HEK293 (cell line): ENCODE measurements at regions not wholly inside any gene's neighbourhood (a gene's known extent, or its start where the extent isn't known, plus 50 kb on each side); places are given as distances from the start of the nearest gene placed in this dataset.

Source experiments
- CTCF ChIA-PET: fragments of 350-600 bp; formaldehyde crosslinking; extraction: SDS; loops from one replicate; lab custom pipeline; 2021; ENCODE audit warnings: antibody characterized with exemption; lab: Yijun Ruan, JAX
- POLR2A ChIA-PET: fragments of 300-600 bp; formaldehyde crosslinking; extraction: SDS; loops from one replicate; lab custom pipeline; 2020; ENCODE audit warnings: antibody characterized with exemption, inconsistent platforms; lab: Yijun Ruan, JAX
- H3K27ac ChIP-seq: fragments of 200-500 bp; sonication (Bioruptor generic); 2 replicates; pipeline ENCODE4 v1.5.1; 2014; ENCODE audit warnings: low read depth, low read length, control low read depth, inconsistent platforms; ENCODE audit errors: extremely low read depth
- H3K36me3 ChIP-seq, 2 experiments: fragments of 200-500 bp in 1 of 2; sonication (Bioruptor generic) in 1 of 2; 1 replicate in 1 of 2; 2 replicates in 1 of 2; pipeline ENCODE4 v1.5.1; 2014 to 2017; ENCODE audit warnings: inconsistent platforms in 2 of 2, low read length in 2 of 2; ENCODE audit not compliant: control insufficient read depth in 2 of 2, insufficient read depth in 1 of 2
- H3K4me1 ChIP-seq: fragments of 200-500 bp; sonication (Bioruptor generic); 2 replicates; pipeline ENCODE4 v1.5.1; 2014; ENCODE audit warnings: mild to moderate bottlenecking, low read length, inconsistent platforms; ENCODE audit not compliant: control insufficient read depth, insufficient read depth
- H3K4me3 ChIP-seq: 2 replicates; pipeline ENCODE4 v1.5.1; 2011; ENCODE audit warnings: low read depth, mild to moderate bottlenecking, control low read depth, low read length, moderate library complexity
- H3K9me3 ChIP-seq: fragments of 200-500 bp; sonication (Bioruptor generic); 2 replicates; pipeline ENCODE4 v1.5.1; 2014; ENCODE audit warnings: low read depth, low read length, inconsistent platforms; ENCODE audit not compliant: control insufficient read depth, insufficient read depth
- EGR2 ChIP-seq: fragments of 450-650 bp; formaldehyde crosslinking; IDR thresholded peaks from 2 replicates; pipeline ENCODE4 v1.5.1; 2016; ENCODE audit warnings: low read depth, missing biosample characterization, missing genetic modification characterization
- HIC1 ChIP-seq: fragments of 450-650 bp; formaldehyde crosslinking; IDR thresholded peaks from 2 replicates; pipeline ENCODE4 v1.5.1; 2016; ENCODE audit warnings: missing biosample characterization, missing genetic modification characterization
- IKZF3 ChIP-seq: fragments of 450-650 bp; IDR thresholded peaks from 2 replicates; pipeline ENCODE4 v1.5.0; 2018; ENCODE audit warnings: missing biosample characterization, mild to moderate bottlenecking, missing genetic modification characterization, moderate library complexity
- WT1 ChIP-seq: fragments of 450-650 bp; formaldehyde crosslinking; IDR thresholded peaks from 2 replicates; pipeline ENCODE4 v1.5.1; 2016; ENCODE audit warnings: missing biosample characterization, missing genetic modification characterization
- ZBTB49 ChIP-seq: fragments of 450-650 bp; formaldehyde crosslinking; IDR thresholded peaks from 2 replicates; pipeline ENCODE4 v1.5.1; 2016; ENCODE audit warnings: missing biosample characterization, missing genetic modification characterization, low read depth
- ZBTB6 ChIP-seq: fragments of 450-650 bp; formaldehyde crosslinking; IDR thresholded peaks from 2 replicates; pipeline ENCODE4 v1.5.1; 2017; ENCODE audit warnings: missing biosample characterization, missing genetic modification characterization
- ZNF18 ChIP-seq: fragments of 450-650 bp; formaldehyde crosslinking; IDR thresholded peaks from 2 replicates; pipeline ENCODE4 v1.5.1; 2016; ENCODE audit warnings: missing biosample characterization, missing genetic modification characterization
- ZNF221 ChIP-seq: fragments of 450-650 bp; formaldehyde crosslinking; IDR thresholded peaks from 2 replicates; pipeline ENCODE4 v1.5.1; 2017; ENCODE audit warnings: missing biosample characterization, missing genetic modification characterization, borderline replicate concordance
- ZNF366 ChIP-seq: fragments of 450-650 bp; formaldehyde crosslinking; conservative IDR thresholded peaks from 2 replicates; pipeline ENCODE4 v1.5.1; 2016; ENCODE audit warnings: missing biosample characterization, missing genetic modification characterization
- ZNF488 ChIP-seq: fragments of 450-650 bp; formaldehyde crosslinking; IDR thresholded peaks from 2 replicates; pipeline ENCODE4 v1.5.1; 2016; ENCODE audit warnings: missing biosample characterization, missing genetic modification characterization
- ZNF510 ChIP-seq: fragments of 450-650 bp; formaldehyde crosslinking; IDR thresholded peaks from 2 replicates; pipeline ENCODE4 v1.5.1; 2018; ENCODE audit warnings: mild to moderate bottlenecking, missing genetic modification characterization, missing biosample characterization; ENCODE audit not compliant: insufficient replicate concordance
- ZNF513 ChIP-seq: fragments of 450-650 bp; IDR thresholded peaks from 2 replicates; pipeline ENCODE4 v1.5.1; 2018; ENCODE audit warnings: missing biosample characterization, missing genetic modification characterization
- ZNF521 ChIP-seq: fragments of 450-650 bp; formaldehyde crosslinking; IDR thresholded peaks from 2 replicates; pipeline ENCODE4 v1.5.1; 2017; ENCODE audit warnings: missing biosample characterization, mild to moderate bottlenecking, missing genetic modification characterization
- ZNF558 ChIP-seq: fragments of 450-650 bp; formaldehyde crosslinking; IDR thresholded peaks from 2 replicates; pipeline ENCODE4 v1.5.1; 2016; ENCODE audit warnings: missing biosample characterization, missing genetic modification characterization
- ZNF561 ChIP-seq: fragments of 450-650 bp; IDR thresholded peaks from 2 replicates; pipeline ENCODE4 v1.5.1; 2018; ENCODE audit warnings: missing biosample characterization, missing genetic modification characterization, borderline replicate concordance
- ZNF580 ChIP-seq: fragments of 450-650 bp; formaldehyde crosslinking; IDR thresholded peaks from 2 replicates; pipeline ENCODE4 v1.5.1; 2016; ENCODE audit warnings: missing biosample characterization, missing genetic modification characterization
- ZNF664 ChIP-seq: fragments of 450-650 bp; formaldehyde crosslinking; IDR thresholded peaks from 2 replicates; pipeline ENCODE4 v1.5.1; 2016; ENCODE audit warnings: missing biosample characterization, missing genetic modification characterization

GRCh38 chr5:92559781-92560180 is 1021.2 kb downstream of the NR2F1-AS1 start (continued):
- TF ChIP-seq ZBTB49 (tag by site-specific recombination): no peak
- TF ChIP-seq HIC1 (tag by site-specific recombination): no peak
- peak; percentile 56; the same call in 1 of the 2 replicates for TF ChIP-seq ZNF580 (tag by site-specific recombination)
- TF ChIP-seq ZNF513: no peak; the same call in 1 of the 2 replicates
- TF ChIP-seq ZNF18 (tag by site-specific recombination): peak; percentile 14; the same call in 1 of the 2 replicates

- ChIA-PET POLR2A (no interaction called here), CTCF (no interaction called here)
- H3K4me3 ChIP-seq: no peak overlapping the region
- no peaks in the 10 kb centered on the region for H3K36me3 ChIP-seq
- peaks cover 47% of the 10 kb centered on the region for H3K4me1 ChIP-seq
- TF ChIP-seq IKZF3 (tag by site-specific recombination): peak; percentile 36
- TF ChIP-seq ZNF221: no peak
- no peak for TF ChIP-seq WT1 (tag by site-specific recombination)
- no peak for TF ChIP-seq ZNF488 (tag by site-specific recombination)
- TF ChIP-seq ZNF521 (tag by site-specific recombination): no peak
- no peak for TF ChIP-seq ZNF558 (tag by site-specific recombination)
- no peak for TF ChIP-seq ZNF664 (tag by site-specific recombination)
- peak overlapping the region; percentile 69 for H3K27ac ChIP-seq
- no peaks in the 10 kb centered on the region for H3K9me3 ChIP-seq
Observed at GRCh38 chr5:92559331-92559730, 1021.7 kb downstream of the NR2F1-AS1 start.

- H3K4me3 ChIP-seq: no peak overlapping the region
- no peak for TF ChIP-seq ZNF366 (tag by site-specific recombination)
- TF ChIP-seq ZNF561: no peak
- peak; percentile 96 for TF ChIP-seq ZNF664 (tag by site-specific recombination)
- no peak for TF ChIP-seq ZBTB6 (tag by site-specific recombination)
- no peak for TF ChIP-seq EGR2 (tag by site-specific recombination)
- TF ChIP-seq ZNF510 (tag by site-specific recombination): no peak
- CTCF ChIA-PET: no interaction called here
- POLR2A ChIA-PET: no interaction called here
- H3K36me3 ChIP-seq: no peaks in the 10 kb centered on the region
- peaks cover 44% of the 10 kb centered on the region for H3K4me1 ChIP-seq
- H3K27ac ChIP-seq: no peak overlapping the region
- no peaks in the 10 kb centered on the region for H3K9me3 ChIP-seq
Observed at GRCh38 chr5:92556747-92557146, 1024.3 kb downstream of the NR2F1-AS1 start.
